Pancreas (tissue), 10 donors: ENCODE measurements at regions not wholly inside any gene's neighbourhood (a gene's known extent, or its start where the extent isn't known, plus 50 kb on each side); places are given as distances from the start of the nearest gene placed in this dataset.
"Not testable (repeated sequence)": the region's sequence is repeated elsewhere in the genome, so short reads cannot be mapped to it uniquely, and the experiment has no call there.

ENCODE experiments used
- ATAC-seq, 4 donors: fragments of 200-7000 bp; cut with Tn5 transposase; one replicate each; pipeline versions ENCODE4 v1.8.0 to v1.9.1; 2020; ENCODE audit warnings: mild to moderate bottlenecking in 4 of 4, moderate library complexity in 4 of 4
- DNase-seq, 6 donors: peaks; one replicate each; pipeline ENCODE4 v3.0.0-alpha.2; 2020
- FAIRE-seq: peaks from 2 replicates; lab custom pipeline; 2012; peaks lifted over from hg19 to GRCh38; lab: Jason Lieb, UNC
- H3K27ac ChIP-seq, 4 donors: fragments of 200-600 bp; sonication (generic); 1 replicate in 3 of 4; 2 replicates in 1 of 4; pipeline versions ENCODE4 v1.5.0 to v1.8.0; 2020
- H3K27me3 ChIP-seq, 4 donors: fragments of 200-600 bp; one replicate each; pipeline ENCODE4 v1.8.0; 2021
- H3K36me3 ChIP-seq, 3 donors: fragments of 200-600 bp; sonication (generic) in 1 of 3; one replicate each; pipeline versions ENCODE4 v1.5.0 to v1.8.0; 2020 to 2021
- H3K4me1 ChIP-seq, 3 donors: fragments of 200-600 bp; one replicate each; pipeline ENCODE4 v1.8.0; 2021
- H3K4me3 ChIP-seq, 4 donors: fragments of 200-600 bp; sonication (generic) in 2 of 4; one replicate each; pipeline versions ENCODE4 v1.5.0 to v1.8.0; 2020 to 2021
- H3K9me3 ChIP-seq, 4 donors: fragments of 200-600 bp; one replicate each; pipeline ENCODE4 v1.8.0; 2021
- CTCF ChIP-seq, 4 donors: fragments of 200-600 bp; sonication (generic) in 3 of 4; IDR thresholded peaks; one replicate each; pipeline versions ENCODE4 v1.5.0 to v1.8.0; 2021; ENCODE audit warnings: antibody characterized with exemption in 4 of 4
- WGBS, 2 donors: extraction: QIAGEN DNeasy Blood & Tissue Kit; methylation state at CpG; one replicate each; pipeline ENCODE4 v1.1.7; 2013; 5-methylcytosine and 5-hydroxymethylcytosine counted together
- intact Hi-C, 3 donors: fragments of 100-400 bp; cut with DNase I; formaldehyde crosslinking; loops; one replicate each; pipeline versions ENCODE4 v1.11.1 to v1.14.2; 2022
- donor health status: healthy with polysubstance abuse.
- donor health status: DM: no; HTN: no; CAD: no; lungs with moderate emphysema.
- donor health status: DM: no; HTN: no; CAD: no.
- donor health status: control.
- donor health status: control.
- donor health status: Bipolar disorder and iron deficiency.
- donor health status: DM: yes; HTN: yes; CAD: no.
- donor health status: DM: no; HTN: no; CAD: no.
- donor health status: DM: no; HTN: no; CAD: no.
- donor health status: DM: yes; HTN: yes; CAD: no.

GRCh38 chr7:32223721-32224120 lies 153.5 kb upstream of the PDE1C start:
- no peaks in the 10 kb centered on the region for H3K9me3 ChIP-seq
- WGBS, 2 donors, result 62 to 77% methylated on average over 8 of the region's 8 CpGs
- no peak overlapping the region for H3K27ac ChIP-seq
- no peaks in the 10 kb centered on the region for H3K4me1 ChIP-seq
- ATAC-seq (no peak), FAIRE-seq (no peak), DNase-seq (no peak)
- TF ChIP-seq CTCF (IDR thresholded peaks at IDR 0.05), result no peak
- H3K36me3 ChIP-seq, result no peaks in the 10 kb centered on the region
- H3K27me3 ChIP-seq, result no peaks in the 10 kb centered on the region
- H3K4me3 ChIP-seq, result no peak overlapping the region
- intact Hi-C loops, result no loop called here

- TF ChIP-seq CTCF (IDR thresholded peaks at IDR 0.05), result no peak
- H3K4me1 ChIP-seq, result no peaks in the 10 kb centered on the region
- H3K27ac ChIP-seq, result no peak overlapping the region
- intact Hi-C loops, result no loop called here
- no peak overlapping the region for H3K4me3 ChIP-seq
- H3K36me3 ChIP-seq, result no peaks in the 10 kb centered on the region
- DNase-seq (no peak), ATAC-seq (no peak), FAIRE-seq (no peak)
- H3K9me3 ChIP-seq, result no peaks in the 10 kb centered on the region
- H3K27me3 ChIP-seq, result no peaks in the 10 kb centered on the region
- WGBS, 2 donors, result 74 to 83% methylated on average over 6 of the region's 6 CpGs
Measured at GRCh38 chr7:32223071-32223650, 153.0 kb upstream of the PDE1C start.

GRCh38 chr7:32222251-32222900 lies 152.2 kb upstream of the PDE1C start:
- Histone ChIP-seq H3K9me3 (no peaks in the 10 kb centered on the region), H3K4me1 (no peaks in the 10 kb centered on the region), H3K36me3 (no peaks in the 10 kb centered on the region), H3K27me3 (no peaks in the 10 kb centered on the region), H3K27ac (no peak overlapping the region), H3K4me3 (no peak overlapping the region)
- no peak for TF ChIP-seq CTCF (IDR thresholded peaks at IDR 0.05)
- FAIRE-seq, result no peak
- 48 to 50% methylated on average over 4 of the region's 4 CpGs for WGBS, 2 donors
- no peak for DNase-seq
- intact Hi-C loops, result no loop called here
- ATAC-seq, result no peak

- Histone ChIP-seq H3K4me3 (no peak overlapping the region), H3K27ac (no peak overlapping the region), H3K36me3 (no peaks in the 10 kb centered on the region), H3K27me3 (no peaks in the 10 kb centered on the region), H3K4me1 (no peaks in the 10 kb centered on the region), H3K9me3 (no peaks in the 10 kb centered on the region)
- no peak for DNase-seq
- ATAC-seq, result no peak
- TF ChIP-seq CTCF (IDR thresholded peaks at IDR 0.05), result no peak
- FAIRE-seq, result no peak
- intact Hi-C loops, result no loop called here
- WGBS, 2 donors, result 58 to 61% methylated on average over 2 of the region's 2 CpGs
Measured at GRCh38 chr7:32221736-32222135, 151.5 kb upstream of the PDE1C start.

GRCh38 chr7:32221056-32221455 lies 150.8 kb upstream of the PDE1C start:
- ATAC-seq (no peak), DNase-seq (no peak), FAIRE-seq (no peak)
- H3K4me3 ChIP-seq, result no peak overlapping the region
- H3K9me3 ChIP-seq, result no peaks in the 10 kb centered on the region
- no peaks in the 10 kb centered on the region for H3K4me1 ChIP-seq
- intact Hi-C loops, result no loop called here
- no peaks in the 10 kb centered on the region for H3K27me3 ChIP-seq
- WGBS, 2 donors, result 92 to 96% methylated on average over 2 of the region's 2 CpGs
- no peaks in the 10 kb centered on the region for H3K36me3 ChIP-seq
- no peak overlapping the region for H3K27ac ChIP-seq
- TF ChIP-seq CTCF (IDR thresholded peaks at IDR 0.05), result no peak

- not testable (repeated sequence) for FAIRE-seq, H3K27me3 ChIP-seq, H3K4me3 ChIP-seq, H3K36me3 ChIP-seq, H3K9me3 ChIP-seq, ATAC-seq, H3K27ac ChIP-seq, DNase-seq, H3K4me1 ChIP-seq
- WGBS, 2 donors, result 37 to 43% methylated on average over 1 of the region's 1 CpG
- intact Hi-C loops, result loop anchor here in 1 of 3 donors (5.0 kb wide), 1 partner anchor 257 kb away; no protein-coding TSS in a partner anchor
Measured at GRCh38 chr7:32219831-32220230, 149.6 kb upstream of the PDE1C start.
